22Rv1 (cell line): ENCODE measurements at regions not wholly inside any gene's neighbourhood (a gene's known extent, or its start where the extent isn't known, plus 50 kb on each side); places are given as distances from the start of the nearest gene placed in this dataset.

Experiments used
- H3K27ac ChIP-seq: fragments of 450-650 bp; 2 replicates; pipeline ENCODE4 v1.5.1; 2017
- ZFX ChIP-seq: fragments of 450-650 bp; IDR thresholded peaks from 2 replicates; pipeline ENCODE4 v1.6.1; 2017; ENCODE audit warnings: antibody characterized with exemption, borderline replicate concordance
- TF ChIP-seq, protein P1 (sequence below): fragments of 450-650 bp; IDR thresholded peaks from 2 replicates; pipeline ENCODE4 v1.5.1; 2017; ENCODE audit warnings: mild to moderate bottlenecking

DNA sequence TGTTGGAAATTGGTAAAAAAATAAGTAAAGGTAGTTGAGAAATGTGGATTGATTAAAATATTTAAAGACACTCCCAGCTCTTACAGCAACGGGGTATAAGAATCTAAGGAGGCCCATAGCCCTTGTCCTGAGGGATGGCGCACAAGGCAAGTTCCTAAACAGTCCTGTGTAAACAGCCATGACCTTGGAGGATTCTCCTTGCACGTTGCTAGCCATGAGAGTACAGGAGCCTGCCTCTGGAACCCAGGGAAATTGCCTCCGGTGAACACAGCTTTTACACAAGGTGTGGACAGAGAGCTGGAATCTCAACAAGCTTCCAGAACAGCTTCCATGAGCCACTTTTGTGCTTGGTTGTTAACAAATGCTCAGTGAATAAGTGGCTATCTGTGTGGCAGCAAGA, 378.2 kb downstream of the FOXO1 start:
- TF ChIP-seq, protein P1, sequence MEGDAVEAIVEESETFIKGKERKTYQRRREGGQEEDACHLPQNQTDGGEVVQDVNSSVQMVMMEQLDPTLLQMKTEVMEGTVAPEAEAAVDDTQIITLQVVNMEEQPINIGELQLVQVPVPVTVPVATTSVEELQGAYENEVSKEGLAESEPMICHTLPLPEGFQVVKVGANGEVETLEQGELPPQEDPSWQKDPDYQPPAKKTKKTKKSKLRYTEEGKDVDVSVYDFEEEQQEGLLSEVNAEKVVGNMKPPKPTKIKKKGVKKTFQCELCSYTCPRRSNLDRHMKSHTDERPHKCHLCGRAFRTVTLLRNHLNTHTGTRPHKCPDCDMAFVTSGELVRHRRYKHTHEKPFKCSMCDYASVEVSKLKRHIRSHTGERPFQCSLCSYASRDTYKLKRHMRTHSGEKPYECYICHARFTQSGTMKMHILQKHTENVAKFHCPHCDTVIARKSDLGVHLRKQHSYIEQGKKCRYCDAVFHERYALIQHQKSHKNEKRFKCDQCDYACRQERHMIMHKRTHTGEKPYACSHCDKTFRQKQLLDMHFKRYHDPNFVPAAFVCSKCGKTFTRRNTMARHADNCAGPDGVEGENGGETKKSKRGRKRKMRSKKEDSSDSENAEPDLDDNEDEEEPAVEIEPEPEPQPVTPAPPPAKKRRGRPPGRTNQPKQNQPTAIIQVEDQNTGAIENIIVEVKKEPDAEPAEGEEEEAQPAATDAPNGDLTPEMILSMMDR = no peak
- no peak for TF ChIP-seq ZFX
- H3K27ac ChIP-seq = no peak overlapping the region

DNA sequence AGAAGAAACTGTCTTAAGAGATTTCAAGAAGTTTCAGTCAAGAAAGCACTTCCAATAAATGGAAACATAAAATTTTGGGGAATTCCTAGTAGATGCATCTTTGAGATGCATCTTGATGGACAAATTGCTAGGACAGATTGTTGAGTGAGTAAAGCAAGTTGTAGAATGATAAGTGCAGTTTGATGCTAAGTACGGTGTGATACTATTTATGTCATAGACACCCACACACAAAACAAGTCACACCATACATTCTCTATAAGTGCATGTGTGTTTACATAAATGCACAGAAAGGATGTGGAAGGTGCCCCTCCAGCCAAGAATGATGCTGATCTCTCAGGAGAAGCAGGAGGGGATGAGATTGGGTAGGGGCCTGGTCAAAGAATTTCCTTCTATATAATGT, 375.7 kb downstream of the FOXO1 start:
- TF ChIP-seq, protein P1 = no peak
- no peak for TF ChIP-seq ZFX
- H3K27ac ChIP-seq = no peak overlapping the region

DNA sequence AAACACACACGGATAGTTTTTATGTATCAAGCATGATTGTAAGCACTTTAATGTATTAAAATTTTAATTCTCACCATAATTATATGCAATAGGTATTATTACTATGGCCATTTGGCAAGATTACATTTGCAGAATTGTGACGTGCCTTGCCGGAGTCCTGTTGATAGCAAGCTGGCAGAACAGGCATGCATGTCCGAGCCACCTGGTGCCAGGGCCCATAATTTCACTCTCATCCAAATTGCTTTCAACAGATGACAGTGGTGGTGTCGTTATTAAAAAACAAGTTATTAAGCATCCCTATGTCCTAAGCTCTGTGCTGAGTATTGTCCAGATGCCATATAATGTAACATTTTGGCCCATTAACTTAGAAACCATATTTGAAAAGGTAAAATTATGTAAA, 374.3 kb downstream of the FOXO1 start:
- TF ChIP-seq, protein P1 = no peak
- TF ChIP-seq ZFX = no peak
- no peak overlapping the region for H3K27ac ChIP-seq

DNA sequence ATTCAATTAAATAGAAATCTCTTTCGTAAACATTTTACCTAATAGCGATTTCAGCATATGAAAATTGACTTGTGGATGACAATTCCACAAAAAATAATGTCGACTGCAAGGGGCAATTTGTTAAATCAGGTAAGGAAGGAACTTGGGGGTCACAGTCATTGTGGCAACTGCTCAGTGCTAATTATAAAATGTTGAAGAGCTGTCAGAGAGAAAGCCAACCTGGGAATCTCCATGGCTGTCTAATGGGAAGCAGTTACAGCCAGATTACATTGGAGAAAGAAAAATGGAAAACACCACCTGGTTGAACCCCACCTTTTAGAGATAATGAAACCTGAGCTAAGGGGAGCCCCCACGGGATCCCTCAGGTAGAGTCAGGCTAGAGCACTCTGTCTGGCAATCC, 373.9 kb downstream of the FOXO1 start:
- no peak for TF ChIP-seq ZFX
- TF ChIP-seq, protein P1 = no peak
- H3K27ac ChIP-seq = no peak overlapping the region

DNA sequence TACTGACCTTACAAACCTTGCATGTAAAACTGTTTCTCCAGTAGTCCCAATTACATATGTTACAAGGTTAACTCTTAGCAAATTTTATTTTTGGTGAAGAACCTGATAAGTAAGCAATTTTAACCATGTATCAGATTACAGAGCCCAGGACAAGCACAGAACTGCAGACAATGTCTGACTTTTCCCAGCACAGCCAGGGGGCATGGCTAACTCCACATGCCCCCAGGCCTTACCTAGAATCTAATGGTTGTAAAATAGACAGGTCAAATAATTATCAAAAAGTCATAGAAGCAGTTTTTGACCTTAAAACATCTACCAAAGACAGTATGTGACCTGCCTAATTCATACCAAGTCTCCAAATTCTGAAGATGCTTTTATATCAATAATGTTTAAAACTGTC, 364.1 kb downstream of the FOXO1 start:
- H3K27ac ChIP-seq = no peak overlapping the region
- TF ChIP-seq, protein P1 = no peak
- no peak for TF ChIP-seq ZFX

DNA sequence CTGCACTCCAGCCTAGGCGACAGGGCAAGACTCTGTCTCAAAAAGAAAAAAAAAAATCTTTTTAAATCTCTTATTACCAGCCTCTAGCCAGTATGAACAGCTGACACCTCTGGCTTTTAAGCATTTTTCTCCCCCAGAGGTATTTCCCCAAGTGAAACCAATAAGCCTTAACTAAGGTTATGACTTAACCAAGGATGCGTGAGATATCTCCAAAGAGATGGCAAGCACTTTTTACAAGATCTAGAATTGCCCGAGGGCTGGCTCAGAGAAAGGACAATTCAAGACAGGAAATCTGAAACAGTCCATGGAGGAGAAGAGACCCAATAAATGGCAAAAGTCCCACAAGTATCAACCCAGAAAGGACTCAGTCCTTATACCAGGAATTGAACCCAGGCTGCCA, 362.1 kb downstream of the FOXO1 start:
- TF ChIP-seq ZFX = no peak
- TF ChIP-seq, protein P1 = no peak
- no peak overlapping the region for H3K27ac ChIP-seq

DNA sequence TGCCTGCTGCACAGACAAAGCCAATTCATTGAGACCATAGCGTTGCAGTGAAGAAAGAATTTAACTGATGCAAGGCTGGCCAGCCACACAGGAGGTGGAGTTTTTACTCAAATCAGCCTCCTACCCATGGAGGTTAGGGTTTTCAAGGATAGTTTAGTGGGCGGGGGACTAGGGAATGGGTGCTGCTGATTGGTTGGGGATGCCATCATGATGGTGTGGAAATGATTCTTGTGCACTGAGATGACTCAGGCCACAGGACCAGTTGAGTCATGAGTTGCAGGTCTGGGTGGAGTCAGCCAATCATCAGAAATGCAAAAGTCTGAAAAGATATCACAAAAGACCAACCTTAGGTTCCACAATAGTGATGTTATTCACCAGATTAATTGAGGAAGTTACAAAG, 359.6 kb downstream of the FOXO1 start:
- H3K27ac ChIP-seq = no peak overlapping the region
- no peak for TF ChIP-seq ZFX
- TF ChIP-seq, protein P1 = no peak
